SW 1271 (cell line): ENCODE measurements at regions not wholly inside any gene's neighbourhood (a gene's known extent, or its start where the extent isn't known, plus 50 kb on each side); places are given as distances from the start of the nearest gene placed in this dataset.

Source experiments
- DNase-seq, 2 experiments: peaks; one replicate each; lab custom pipeline; 2025; lab: John Stamatoyannopoulos, UW

DNA sequence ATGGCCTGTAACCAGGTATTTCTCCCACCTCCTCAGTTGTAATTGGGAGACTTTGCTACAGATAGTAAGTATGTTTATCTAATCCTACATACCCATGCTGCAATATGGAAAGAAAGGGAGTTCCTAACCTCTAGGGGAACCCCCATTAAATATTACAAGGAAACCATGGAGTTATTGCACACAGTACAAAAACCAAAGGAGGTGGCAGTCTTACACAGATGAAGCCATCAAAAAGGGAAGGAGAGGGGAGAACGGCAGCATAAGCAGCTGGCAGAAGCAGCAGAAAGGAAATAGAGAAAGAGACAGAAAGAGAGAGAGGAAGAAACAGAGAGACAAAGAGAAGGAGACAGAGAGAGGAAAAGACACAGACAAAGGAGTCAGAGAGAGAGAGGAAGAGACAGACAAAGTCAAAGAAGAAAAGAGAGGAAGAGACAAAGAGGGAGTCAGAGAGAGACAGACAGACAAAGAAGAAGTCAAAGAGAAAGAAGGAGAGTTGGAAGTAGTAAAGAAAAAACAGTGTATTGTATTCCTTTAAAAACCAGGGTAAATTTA lies 142.9 kb downstream of the FASLG start:
- DNase-seq = no peak

DNA sequence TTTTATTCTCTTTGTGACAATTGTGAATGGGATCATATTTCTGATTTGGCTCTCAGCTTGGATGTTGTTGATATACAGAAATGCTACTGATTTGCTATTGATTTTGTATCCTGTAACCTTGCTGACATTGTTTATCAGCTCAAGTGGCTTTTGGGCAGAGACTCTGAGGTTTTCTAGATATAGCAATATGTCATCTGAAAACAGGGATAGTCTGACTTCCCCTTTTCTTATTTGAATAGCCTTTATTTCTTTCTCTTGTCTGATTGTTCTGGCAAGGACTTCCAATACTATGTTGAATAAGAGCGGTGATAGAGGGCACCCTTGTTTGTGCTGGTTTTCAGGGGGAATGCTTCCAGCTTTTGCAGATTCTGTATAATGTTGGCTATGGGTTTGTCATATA lies 150.8 kb downstream of the FASLG start:
- DNase-seq = no peak

DNA sequence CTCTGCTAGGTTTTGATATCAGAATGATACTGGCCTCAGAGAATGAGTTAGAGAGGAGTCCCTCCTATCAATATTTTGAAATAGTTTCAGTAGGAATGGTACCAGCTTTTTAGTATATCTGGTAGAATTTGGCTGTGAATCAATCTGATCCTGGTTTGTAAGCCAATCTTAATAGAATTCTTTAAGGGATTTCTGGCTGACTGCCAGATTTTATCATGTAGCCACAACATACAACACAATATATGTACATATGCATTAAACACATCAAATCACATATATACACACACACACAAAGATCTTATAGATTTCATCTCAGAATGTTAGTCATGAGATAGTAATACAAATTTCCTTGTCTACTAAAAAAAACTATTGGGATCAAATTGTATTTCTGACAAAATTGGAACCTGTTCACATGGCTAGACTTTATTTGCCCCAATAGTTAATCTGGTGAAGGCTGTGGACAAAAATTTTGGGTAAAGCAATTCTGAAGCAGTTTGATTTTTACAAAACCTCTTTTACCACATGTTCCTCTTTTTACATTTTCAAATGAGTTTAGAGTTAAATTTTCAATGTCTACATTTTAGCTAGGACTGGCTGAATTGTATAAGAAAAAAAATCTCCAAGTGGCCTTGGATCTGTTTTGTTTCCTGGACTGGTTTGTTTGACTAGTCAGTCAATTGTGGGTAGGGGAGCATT lies 151.7 kb downstream of the FASLG start:
- no peak for DNase-seq

DNA sequence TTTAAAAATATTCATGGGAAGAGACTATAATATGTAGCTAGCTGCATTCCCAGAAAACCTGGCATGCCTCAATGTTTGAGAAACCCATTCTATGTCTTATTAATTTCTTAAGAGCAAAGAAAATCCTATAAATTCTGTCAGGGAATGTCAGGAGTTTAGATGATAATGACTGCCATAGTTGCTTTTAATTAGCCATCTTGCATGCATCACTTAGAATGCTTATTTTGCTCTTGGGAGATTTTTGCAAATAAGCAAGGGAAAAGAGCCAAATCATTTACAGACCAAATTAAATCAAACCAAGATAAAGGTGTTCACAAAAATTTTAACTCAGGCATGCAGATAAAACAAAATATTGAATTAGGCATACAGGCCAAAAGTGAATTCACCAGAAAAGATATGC lies 152.8 kb downstream of the FASLG start:
- no peak for DNase-seq

DNA sequence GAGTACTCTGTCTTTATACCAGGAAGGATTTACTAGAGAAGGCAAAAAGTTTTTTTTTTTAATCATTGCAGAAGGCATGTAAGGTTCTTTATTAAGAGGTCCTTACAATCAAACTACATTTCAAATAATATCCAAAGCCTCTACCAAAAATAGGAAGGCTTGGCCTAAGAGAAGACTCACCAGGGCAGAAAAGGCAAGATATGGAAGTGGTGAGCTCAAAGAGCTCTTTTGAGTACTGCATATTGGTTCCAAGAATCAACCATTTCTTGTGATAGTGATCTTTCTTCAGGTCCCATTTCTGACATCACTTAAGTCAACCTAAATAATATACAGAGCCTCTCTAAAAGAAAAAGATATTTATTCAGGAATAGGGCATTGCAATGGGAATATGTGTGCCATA lies 153.2 kb downstream of the FASLG start:
- DNase-seq = no peak

DNA sequence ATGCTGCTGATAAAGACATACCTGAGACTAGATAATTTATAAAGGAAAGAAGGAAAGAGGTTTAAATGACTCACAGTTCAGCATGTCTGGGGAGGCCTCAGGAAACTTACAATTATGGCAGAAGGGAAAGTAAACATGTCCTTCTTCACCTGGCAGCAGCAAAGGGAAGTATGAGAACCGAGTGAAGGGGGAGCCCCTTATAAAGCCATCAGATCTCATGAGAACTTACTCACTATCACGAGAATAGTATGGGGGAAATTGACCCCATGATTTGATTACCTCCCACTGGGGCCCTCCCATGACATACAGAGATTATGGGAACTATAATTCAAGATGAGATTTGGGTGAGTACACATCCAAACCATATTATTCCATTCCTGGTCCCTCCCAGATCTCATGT lies 154.4 kb downstream of the FASLG start:
- no peak for DNase-seq

DNA sequence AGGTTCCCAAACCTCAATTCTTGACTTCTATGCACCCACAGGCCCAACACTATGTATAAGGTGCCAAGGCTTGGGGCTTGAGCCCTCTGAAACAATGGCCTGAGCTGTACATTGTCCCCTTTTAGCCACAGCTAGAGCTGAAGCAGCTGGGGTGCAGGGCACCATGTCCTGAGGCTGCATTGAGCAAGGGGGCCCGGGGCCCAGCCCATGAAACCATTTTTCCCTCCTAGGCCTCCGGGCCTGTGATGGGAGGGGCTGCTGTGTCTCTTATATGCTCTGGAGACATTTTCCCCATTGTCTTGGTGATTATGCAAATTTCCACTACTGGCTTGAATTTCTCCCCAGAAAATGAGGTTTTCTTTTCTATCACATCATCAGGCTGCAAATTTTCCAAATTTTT lies 155.5 kb downstream of the FASLG start:
- DNase-seq = no peak

DNA sequence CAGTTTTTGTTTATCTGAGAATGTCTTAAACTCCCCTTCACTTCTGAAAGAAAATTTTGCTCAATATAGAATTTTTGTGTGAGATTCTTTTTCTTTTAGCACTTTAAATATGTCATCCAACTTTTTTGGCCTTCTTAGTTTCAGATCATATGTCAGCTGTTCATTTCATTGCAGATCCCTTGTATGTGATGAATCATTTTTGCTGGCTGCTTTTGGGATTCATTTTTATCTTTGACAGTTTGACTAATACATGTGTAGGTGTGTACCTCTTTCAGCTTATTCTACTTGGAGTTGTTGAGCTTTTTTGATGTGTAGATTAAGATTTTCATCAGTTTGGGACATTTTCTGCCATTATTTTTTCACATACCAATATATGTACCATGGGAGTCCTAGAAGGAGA lies 156.8 kb downstream of the FASLG start:
- DNase-seq = no peak

DNA sequence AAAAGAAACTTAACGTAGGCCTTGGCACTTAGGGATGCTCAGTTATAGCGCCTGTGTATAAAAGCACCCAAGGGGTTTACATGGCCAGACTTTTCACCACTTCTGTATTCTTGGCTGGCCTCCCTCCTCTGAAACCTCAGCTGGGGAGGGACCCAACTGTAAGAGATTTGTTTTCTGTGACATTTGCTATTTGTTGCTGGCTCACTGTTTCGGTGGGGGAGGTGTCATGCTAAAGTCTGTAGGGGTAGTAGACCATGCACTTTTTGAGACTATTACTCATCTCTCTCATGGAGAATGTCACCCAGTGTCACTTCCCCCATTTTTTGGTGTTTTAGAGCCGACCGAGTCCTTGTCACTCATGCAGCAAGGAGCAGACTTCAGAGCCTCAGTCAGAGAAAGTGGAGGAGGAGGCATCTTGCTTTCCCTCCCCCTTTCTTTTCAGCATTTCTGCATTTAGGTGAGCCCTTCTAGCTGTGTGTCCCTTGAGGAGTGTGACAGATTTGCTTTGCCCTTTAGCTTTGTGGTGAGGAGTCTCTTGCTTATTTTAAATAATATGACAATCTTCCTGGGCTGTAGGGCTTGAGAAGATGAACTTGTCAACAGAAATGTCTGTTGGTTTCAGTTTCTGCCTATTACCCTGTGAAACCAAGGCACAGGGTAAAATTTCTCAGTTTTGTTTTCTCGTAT lies 160.1 kb downstream of the FASLG start:
- no peak for DNase-seq

DNA sequence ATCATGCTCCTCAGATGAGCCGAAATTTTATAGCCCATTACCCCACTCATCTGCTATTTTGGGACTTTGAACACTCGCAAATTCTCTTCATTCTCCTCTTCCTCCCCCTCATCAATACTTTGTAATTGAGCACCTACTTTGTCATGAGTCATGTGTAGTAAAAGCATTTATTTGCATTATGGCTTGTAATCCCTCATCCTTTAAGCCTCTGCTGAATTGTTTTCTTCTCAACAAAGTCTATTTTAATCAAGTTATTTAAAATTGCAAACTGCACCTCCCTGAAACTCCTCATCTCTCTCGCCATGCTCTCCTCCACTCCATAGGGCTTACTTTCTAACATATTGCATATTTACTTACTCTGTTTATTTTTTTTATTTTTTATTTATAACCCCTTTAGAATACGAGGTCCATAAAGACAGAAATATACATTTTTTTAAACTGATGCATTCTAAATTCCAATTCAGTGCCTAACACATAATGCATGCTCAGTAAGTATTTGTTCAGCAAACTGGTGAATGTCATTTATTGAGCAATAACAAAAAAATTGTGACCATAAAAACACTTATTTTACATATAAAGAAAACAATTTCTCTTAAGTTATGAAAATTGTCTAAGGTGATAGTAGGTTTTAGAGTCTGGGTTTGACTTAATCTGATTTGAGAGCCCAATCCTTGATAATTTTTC lies 161.7 kb downstream of the FASLG start:
- DNase-seq = no peak

DNA sequence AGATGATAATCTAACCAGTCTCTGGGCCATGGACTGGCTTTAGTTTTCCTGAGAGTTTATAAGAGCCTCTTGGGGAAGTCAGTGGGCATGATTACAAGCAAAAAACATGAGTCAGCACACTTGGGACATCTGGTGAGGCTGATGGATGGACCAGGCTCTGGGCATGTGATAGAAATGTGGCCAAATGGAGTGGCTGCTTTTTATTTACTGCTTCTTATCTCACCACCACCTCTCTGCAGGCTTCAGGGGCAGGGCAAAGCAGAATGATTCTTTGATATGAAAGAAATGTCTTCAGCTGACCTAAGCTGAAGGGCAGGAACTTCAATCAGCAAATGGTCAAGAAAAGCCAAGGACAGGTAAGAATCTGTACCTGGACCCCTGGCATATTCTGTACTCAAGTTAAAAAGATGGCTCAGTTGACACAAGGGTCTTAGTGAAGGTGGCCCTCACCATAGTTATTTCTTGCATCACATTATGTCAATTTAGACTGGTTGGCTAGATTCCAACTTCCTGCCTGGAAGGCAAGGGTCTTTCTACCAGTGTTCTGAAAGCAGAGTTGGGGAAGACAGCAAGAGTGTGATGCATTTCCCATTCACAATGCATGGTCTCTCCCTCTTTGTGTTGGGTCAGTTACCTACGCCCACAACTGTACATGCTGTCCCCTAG lies 162.8 kb downstream of the FASLG start:
- no peak for DNase-seq

DNA sequence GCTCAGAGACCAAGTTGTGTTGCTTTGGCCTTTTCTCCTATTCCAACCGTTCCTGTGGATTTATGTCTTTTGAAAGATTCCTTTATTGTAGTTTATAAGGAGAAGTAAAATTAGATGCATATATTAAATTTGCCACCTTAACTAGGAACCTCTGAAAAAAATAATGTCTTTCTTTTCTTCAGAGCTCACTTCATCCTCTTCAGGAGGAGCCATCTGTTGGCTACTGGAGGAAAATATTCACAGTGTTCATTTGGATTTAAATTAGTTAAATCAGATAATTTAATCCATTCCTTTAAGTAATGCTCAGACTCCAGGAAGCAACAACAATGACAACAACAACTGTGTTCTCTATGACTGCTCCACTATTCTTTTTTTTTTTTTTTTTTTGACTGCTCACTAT lies 164.0 kb downstream of the FASLG start:
- DNase-seq = no peak

DNA sequence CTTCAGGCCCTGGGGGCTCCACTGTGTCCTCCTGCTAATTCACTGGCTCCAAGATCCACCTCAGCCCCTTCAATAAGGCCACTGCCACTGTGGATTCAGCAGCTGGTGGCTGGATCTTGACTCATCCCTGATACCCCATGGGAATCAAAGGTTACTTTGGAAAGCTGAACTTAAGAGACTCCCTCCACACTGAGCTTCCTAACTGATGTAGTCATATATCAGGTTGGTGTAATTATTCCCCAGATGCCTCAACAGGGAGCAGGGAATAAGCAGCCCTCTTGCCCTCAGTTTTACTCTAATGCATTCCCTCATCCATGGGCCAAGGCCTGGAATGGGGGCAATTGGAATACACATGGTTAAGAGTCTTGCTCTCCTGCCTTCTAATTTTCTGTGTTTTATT lies 164.6 kb downstream of the FASLG start:
- DNase-seq = no peak

DNA sequence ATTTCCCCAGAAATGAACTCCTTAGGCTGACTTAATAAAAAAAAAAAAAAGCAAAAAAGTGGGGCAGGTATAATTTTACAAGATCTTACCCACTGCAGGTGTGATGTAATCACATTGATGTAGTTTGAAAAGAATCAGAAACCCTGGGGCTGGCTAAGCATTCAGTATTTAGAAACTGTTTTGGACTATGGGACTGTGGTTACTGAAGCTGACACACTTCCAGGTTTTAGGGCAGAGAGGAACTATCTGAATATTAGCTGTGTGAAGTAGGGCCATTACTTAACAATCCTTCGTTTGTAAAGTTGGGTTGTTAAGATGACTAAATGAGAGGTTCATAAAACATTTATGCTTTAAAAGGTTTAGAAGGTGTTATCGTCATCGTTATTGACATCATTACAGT lies 165.3 kb downstream of the FASLG start:
- no peak for DNase-seq

DNA sequence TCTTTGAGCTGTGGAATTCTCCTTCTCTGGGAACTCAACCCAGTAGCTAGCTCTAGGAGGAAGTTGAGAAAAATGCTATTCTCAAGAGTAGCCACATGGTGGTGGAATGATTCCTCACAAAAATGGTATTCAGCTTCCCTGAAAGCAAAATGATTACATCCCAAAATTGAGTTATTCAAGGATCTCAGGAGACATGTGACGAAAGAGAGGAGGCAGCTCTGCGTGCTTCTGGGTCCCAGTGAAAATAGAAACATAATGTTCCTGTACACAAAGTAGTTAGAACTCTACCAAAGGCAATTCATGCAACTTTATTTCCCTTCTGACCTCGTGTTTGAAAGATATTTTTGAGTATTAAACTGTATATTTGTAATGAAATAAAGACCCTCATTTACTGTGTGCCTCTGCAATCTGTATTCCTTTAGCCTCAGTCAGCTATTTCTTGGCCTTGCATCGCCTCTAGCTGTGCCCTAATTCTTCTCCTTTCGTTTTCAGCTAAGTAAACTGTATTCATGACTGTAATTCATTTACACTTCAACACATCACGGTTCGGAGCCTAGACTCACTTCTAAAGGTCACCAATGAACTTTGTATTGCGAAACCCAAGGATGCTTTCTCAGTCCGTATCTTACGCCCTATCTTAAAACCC lies 167.3 kb downstream of the FASLG start:
- DNase-seq = peak; percentile 3 to 82

DNA sequence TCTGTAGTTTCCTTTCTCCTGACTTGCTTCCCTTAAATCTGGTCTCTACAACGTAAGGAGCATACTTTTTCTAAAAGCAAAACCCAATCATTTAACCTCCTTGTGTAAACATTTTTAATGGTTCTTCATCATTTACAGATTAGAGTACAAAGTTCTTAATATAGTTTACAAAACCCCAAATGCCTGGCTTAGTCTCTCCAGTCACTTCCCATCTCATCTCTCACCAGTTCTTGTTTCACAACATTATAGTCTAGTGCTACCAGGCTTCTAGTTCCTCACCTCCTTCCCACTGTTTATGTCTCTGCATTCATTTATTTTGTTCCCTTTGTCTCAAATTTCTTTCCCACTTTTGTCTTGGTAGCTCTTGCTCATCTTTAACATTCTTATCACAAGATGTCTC lies 168.4 kb downstream of the FASLG start:
- no peak for DNase-seq

DNA sequence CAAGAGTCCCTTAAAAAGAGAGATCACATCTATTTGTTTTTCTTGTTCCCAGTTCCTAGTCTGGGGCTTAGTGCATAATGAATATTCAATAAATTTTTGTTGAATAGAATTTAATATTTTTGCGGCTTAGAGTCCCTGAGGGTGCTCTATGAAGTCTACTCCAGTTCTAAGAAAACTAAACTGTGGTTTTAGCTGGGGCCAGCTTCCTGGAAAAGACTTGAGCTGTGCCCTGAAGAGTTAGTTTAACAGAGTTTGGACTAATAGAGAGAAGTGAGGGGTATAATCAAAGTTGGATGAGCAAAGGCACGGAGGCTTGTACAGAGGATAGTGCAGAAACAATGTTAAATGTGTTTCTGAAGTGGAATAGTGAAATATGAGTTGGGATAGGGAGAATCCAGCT lies 168.9 kb downstream of the FASLG start:
- no peak for DNase-seq

DNA sequence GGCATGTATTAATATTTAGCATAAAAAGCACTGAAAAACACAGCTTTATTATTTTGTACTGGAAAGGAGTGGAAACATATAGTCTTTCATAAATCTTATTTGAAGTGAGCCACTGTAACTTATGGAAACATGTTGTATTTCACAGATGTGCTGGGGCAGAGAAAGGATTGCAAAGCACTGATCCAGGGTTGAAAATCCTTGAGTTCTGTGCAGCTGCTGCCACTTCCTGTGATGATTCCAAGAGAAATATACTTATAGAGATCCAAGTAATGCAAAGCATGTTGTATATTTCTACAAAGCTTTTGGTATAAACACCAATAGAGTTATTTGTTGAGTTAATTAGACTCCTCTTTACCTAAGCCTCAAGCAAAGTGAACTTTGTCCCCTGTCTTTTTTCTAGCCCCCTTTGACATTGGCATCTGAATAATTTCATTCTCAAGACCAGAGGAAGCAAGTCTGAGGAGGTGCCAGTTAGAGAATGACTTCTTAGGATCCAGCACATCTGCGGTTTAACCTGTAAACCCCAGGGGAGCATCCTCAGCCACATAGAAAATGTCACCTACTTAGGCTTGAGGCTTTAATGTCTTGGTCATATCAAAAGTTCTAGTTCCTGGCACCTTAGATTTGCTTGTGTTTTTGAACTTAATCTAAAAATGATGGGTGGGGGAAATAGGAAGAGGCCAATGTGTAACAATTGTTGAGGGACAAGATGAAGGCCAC lies 173.3 kb downstream of the FASLG start:
- no peak for DNase-seq

DNA sequence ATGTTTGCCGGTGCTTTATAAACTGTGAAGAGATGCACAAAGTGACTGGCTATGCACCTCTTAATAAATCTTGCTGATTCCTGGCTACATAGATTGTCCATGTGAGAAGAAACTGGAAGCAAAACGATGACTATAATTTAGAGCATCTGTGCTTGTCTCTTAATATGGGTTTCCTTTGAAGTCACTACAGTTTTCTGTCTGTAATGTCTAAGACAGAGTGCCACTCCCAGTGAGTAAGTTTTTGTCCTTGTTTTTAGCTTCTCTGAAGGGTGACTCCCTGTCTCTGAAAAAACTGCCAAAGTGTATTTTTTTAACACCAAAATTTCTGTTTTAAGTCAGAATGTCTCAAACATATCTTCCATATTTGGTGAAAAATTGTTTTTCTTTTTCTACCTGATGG lies 175.1 kb downstream of the FASLG start:
- DNase-seq = no peak

DNA sequence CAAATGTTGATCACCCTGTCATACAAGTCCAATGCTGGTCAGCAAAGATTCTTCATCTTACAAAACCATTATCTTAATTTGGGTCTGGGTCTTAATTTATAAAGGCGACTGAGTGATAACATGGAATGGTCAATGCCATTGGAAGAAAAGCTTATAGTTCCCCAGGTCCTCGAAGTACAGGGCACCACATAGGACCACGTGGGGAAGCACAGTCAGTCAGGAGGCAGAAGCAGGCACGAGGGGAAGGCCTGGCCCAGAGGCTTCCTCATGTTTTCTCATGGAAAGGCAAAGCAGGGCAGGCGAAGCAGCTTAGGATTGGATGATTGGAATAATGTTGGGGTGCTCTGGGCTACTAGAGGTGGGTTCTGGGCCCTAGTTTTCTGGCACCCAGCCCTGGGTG lies 175.7 kb downstream of the FASLG start:
- DNase-seq = no peak

DNA sequence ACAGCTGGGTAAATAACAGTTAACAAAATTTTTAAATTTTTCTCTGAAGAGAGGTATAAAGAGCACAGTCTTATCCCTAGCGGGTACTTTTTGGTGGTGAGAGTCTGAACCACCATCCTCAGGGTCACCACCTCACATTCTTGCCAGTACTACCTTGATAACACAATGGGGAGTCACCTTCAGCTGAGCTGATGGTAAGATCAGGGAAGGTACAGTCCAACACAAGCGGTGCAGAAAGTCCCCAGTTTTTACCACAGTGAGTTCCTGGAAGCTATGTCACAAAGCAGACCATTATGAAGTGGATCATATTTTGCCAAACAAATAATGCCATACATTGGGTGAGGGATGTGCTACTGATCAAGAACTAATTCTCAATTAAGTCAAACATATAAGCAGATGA lies 176.9 kb downstream of the FASLG start:
- DNase-seq = no peak
